Right kidney (tissue), 1 donor: ENCODE measurements at regions not wholly inside any gene's neighbourhood (a gene's known extent, or its start where the extent isn't known, plus 50 kb on each side); places are given as distances from the start of the nearest gene placed in this dataset.
"Not testable (repeated sequence)": the region's sequence is repeated elsewhere in the genome, so short reads cannot be mapped to it uniquely, and the experiment has no call there.

Experiments used
- DNase-seq: peaks from one replicate; pipeline ENCODE4 v3.0.0-alpha.2; 2016

GRCh38 chr3:34998902-34999301 is 640.4 kb upstream of the ARPP21 start:
- DNase-seq, result no peak

GRCh38 chr3:35012214-35012613 is 627.1 kb upstream of the ARPP21 start:
- DNase-seq, result no peak

GRCh38 chr3:35028157-35028556 is 611.2 kb upstream of the ARPP21 start:
- no peak for DNase-seq

- DNase-seq, result no peak
These were observed 596.9 kb upstream of the ARPP21 start for GRCh38 chr3:35042210-35042991.

- DNase-seq, result no peak
These were observed 596.3 kb upstream of the ARPP21 start for GRCh38 chr3:35043040-35043439.

- DNase-seq, result no peak
These were observed 595.1 kb upstream of the ARPP21 start for GRCh38 chr3:35044190-35044589.

- DNase-seq, result no peak
These were observed 594.2 kb upstream of the ARPP21 start for GRCh38 chr3:35045118-35045517.

GRCh38 chr3:35064761-35065160 is 574.6 kb upstream of the ARPP21 start:
- no peak for DNase-seq

- DNase-seq, result no peak
These were observed 573.4 kb upstream of the ARPP21 start for GRCh38 chr3:35065891-35066290.

GRCh38 chr3:35067750-35068149 is 571.6 kb upstream of the ARPP21 start:
- no peak for DNase-seq

GRCh38 chr3:35070088-35070487 is 569.2 kb upstream of the ARPP21 start:
- DNase-seq, result no peak

- DNase-seq, result no peak
These were observed 567.6 kb upstream of the ARPP21 start for GRCh38 chr3:35071772-35072171.

- DNase-seq, result no peak
These were observed 560.5 kb upstream of the ARPP21 start for GRCh38 chr3:35078780-35079179.

- no peak for DNase-seq
These were observed 559.9 kb upstream of the ARPP21 start for GRCh38 chr3:35079403-35079802.

GRCh38 chr3:35081899-35082298 is 557.4 kb upstream of the ARPP21 start:
- DNase-seq, result no peak

- DNase-seq, result no peak
These were observed 550.4 kb upstream of the ARPP21 start for GRCh38 chr3:35088943-35089342.

GRCh38 chr3:35114686-35115085 is 524.6 kb upstream of the ARPP21 start:
- no peak for DNase-seq

GRCh38 chr3:35120026-35120425 is 519.3 kb upstream of the ARPP21 start:
- DNase-seq, result no peak

- no peak for DNase-seq
These were observed 501.7 kb upstream of the ARPP21 start for GRCh38 chr3:35137612-35138011.

- no peak for DNase-seq
These were observed 497.9 kb upstream of the ARPP21 start for GRCh38 chr3:35141406-35141805.

- no peak for DNase-seq
These were observed 495.3 kb upstream of the ARPP21 start for GRCh38 chr3:35144011-35144410.

GRCh38 chr3:35146256-35147035 is 492.9 kb upstream of the ARPP21 start:
- DNase-seq, result not testable (repeated sequence)

GRCh38 chr3:35183927-35184675 is 455.2 kb upstream of the ARPP21 start:
- no peak for DNase-seq
